ENCODE measurements at regions not wholly inside any gene's neighbourhood (a gene's known extent, or its start where the extent isn't known, plus 50 kb on each side); places are given as distances from the start of the nearest gene placed in this dataset.

DNA sequence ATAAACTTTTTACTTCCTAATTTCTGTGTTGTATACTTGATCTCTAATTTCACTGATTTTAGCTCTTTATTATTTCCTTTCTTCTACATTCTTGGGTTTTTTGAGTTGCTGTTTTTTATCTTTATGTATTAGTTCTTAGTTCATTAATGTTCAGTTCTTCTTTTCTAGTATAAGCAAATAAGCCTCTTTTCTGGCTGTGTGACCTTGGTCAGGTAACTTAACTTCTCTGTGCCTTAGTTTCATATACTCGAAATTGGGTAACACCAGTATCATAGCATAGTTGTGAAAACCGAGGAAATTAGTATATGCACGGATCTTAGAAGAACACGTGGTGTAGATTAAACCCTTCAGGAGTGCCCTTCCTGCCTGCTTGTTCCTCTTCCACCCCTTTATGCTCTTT is 130.2 kb upstream of the C1QTNF9B start:
- Histone ChIP-seq H3K4me2 (ENCODE audit: control insufficient read depth, extremely low read depth, insufficient read depth, low read depth, low read length) (no peak overlapping the region), H3K9ac (ENCODE audit: control insufficient read depth, extremely low read depth, insufficient read depth, low read length) (no peak overlapping the region), H3K9me3 (ENCODE audit: control insufficient read depth, low read depth, low read length) (no peaks in the 10 kb centered on the region), H3K4me1 (ENCODE audit: control insufficient read depth, extremely low read depth, insufficient read depth, low read length) (no peaks in the 10 kb centered on the region), H3K9me1 (ENCODE audit: control insufficient read depth, extremely low read depth, insufficient read depth, low read length) (no peaks in the 10 kb centered on the region), H3K4me3 (ENCODE audit: control insufficient read depth in 2 of 3, extremely low read depth in 1 of 3, insufficient read depth in 2 of 3, low read depth in 1 of 3, low read length in 3 of 3) (no peak overlapping the region), H2AFZ (ENCODE audit: control insufficient read depth, low read length) (no peak overlapping the region), H3K36me3 (ENCODE audit: control insufficient read depth in 2 of 2, extremely low read depth in 1 of 2, insufficient read depth in 2 of 2, low read length in 2 of 2) (no peaks in the 10 kb centered on the region), H3K27me3 (ENCODE audit: control insufficient read depth, extremely low read depth, insufficient read depth, low read length) (no peaks in the 10 kb centered on the region), H4K20me1 (ENCODE audit: control insufficient read depth, extremely low read depth, insufficient read depth, low read length) (no peaks in the 10 kb centered on the region), H3K27ac (ENCODE audit: control insufficient read depth, insufficient read depth, low read length) (no peak overlapping the region), H3K79me2 (ENCODE audit: control insufficient read depth, insufficient read depth, low read length) (no peaks in the 10 kb centered on the region)
- DNase-seq (ENCODE audit: low read depth, low spot score) (no peak), FAIRE-seq (no peak)
- dilution Hi-C loops (cut with MboI; ENCODE audit: extremely low pct_ligation_motif_present, low sequenced_read_pairs): loop anchor here (25.0 kb wide), 1 partner anchor 185 kb away; no protein-coding TSS in a partner anchor
- no peak for TF ChIP-seq CTCF (optimal IDR thresholded peaks at IDR 0.05 in 1 of 3, IDR thresholded peaks at IDR 0.05 in 1 of 3, conservative IDR thresholded peaks at IDR 0.05 in 1 of 3; ENCODE audit: extremely low read depth in 1 of 3, insufficient read depth in 2 of 3, low read length in 3 of 3)
- no peak for TF ChIP-seq EZH2 (IDR thresholded peaks at IDR 0.05; ENCODE audit: low read length)

DNA sequence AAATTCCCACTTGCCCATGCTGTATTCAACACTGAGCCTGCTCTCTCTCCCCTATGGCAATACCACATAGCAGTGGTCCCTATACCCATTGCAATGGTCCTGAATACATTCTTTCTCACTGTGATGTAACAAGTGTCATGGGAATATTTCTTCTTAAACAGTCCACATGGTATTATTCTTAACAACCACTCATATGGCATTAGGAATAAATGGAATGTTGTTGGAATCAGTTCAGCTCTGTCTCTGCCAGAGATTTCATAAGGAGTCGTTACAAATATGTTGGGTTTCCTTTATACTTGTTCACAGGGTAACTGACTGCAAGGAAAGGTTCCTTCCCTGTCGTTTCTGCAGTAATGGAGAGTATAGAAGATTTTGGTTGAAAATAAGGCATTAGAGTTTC is 128.3 kb upstream of the SPATA13 start:
- Histone ChIP-seq H4K20me1 (ENCODE audit: control insufficient read depth, extremely low read depth, insufficient read depth, low read length) (no peaks in the 10 kb centered on the region), H3K9me1 (ENCODE audit: control insufficient read depth, extremely low read depth, insufficient read depth, low read length) (no peaks in the 10 kb centered on the region), H3K79me2 (ENCODE audit: control insufficient read depth, insufficient read depth, low read length) (no peaks in the 10 kb centered on the region), H3K9ac (ENCODE audit: control insufficient read depth, extremely low read depth, insufficient read depth, low read length) (no peak overlapping the region), H3K4me1 (ENCODE audit: control insufficient read depth, extremely low read depth, insufficient read depth, low read length) (no peaks in the 10 kb centered on the region), H3K4me2 (ENCODE audit: control insufficient read depth, extremely low read depth, insufficient read depth, low read depth, low read length) (no peak overlapping the region), H3K4me3 (ENCODE audit: control insufficient read depth in 2 of 3, extremely low read depth in 1 of 3, insufficient read depth in 2 of 3, low read depth in 1 of 3, low read length in 3 of 3) (no peak overlapping the region), H3K36me3 (ENCODE audit: control insufficient read depth in 2 of 2, extremely low read depth in 1 of 2, insufficient read depth in 2 of 2, low read length in 2 of 2) (no peaks in the 10 kb centered on the region), H3K27me3 (ENCODE audit: control insufficient read depth, extremely low read depth, insufficient read depth, low read length) (peaks cover 3% of the 10 kb centered on the region), H3K27ac (ENCODE audit: control insufficient read depth, insufficient read depth, low read length) (no peak overlapping the region), H2AFZ (ENCODE audit: control insufficient read depth, low read length) (no peak overlapping the region), H3K9me3 (ENCODE audit: control insufficient read depth, low read depth, low read length) (no peaks in the 10 kb centered on the region)
- no peak for TF ChIP-seq CTCF (optimal IDR thresholded peaks at IDR 0.05 in 1 of 3, IDR thresholded peaks at IDR 0.05 in 1 of 3, conservative IDR thresholded peaks at IDR 0.05 in 1 of 3; ENCODE audit: extremely low read depth in 1 of 3, insufficient read depth in 2 of 3, low read length in 3 of 3)
- dilution Hi-C loops (cut with MboI; ENCODE audit: extremely low pct_ligation_motif_present, low sequenced_read_pairs): loop anchor here (25.0 kb wide), 1 partner anchor 180 kb away; no protein-coding TSS in a partner anchor
- FAIRE-seq (no peak), DNase-seq (ENCODE audit: low read depth, low spot score) (no peak)
